Mesenchymal stem cell (in vitro differentiated cells and primary cell): ENCODE measurements at regions not wholly inside any gene's neighbourhood (a gene's known extent, or its start where the extent isn't known, plus 50 kb on each side); places are given as distances from the start of the nearest gene placed in this dataset.
"Not testable (repeated sequence)": the region's sequence is repeated elsewhere in the genome, so short reads cannot be mapped to it uniquely, and the experiment has no call there.

Experiments
- DNase-seq: peaks from one replicate; pipeline ENCODE4 v3.0.0-alpha.2; 2013
- H2AFZ ChIP-seq: one replicate; pipeline ENCODE4 v1.6.1; 2013; ENCODE audit warnings: low read depth, mild to moderate bottlenecking, control low read depth, inconsistent platforms, low read length, moderate library complexity
- H2AK5ac ChIP-seq: 2 replicates; pipeline ENCODE4 v1.6.1; 2013; ENCODE audit warnings: low read length, moderate library complexity, mild to moderate bottlenecking, inconsistent platforms; ENCODE audit not compliant: severe bottlenecking
- H2BK120ac ChIP-seq: one replicate; pipeline ENCODE4 v1.6.1; 2013; ENCODE audit warnings: low read depth, mild to moderate bottlenecking, inconsistent platforms, low read length, moderate library complexity
- H2BK12ac ChIP-seq, 2 experiments: one replicate each; pipeline ENCODE4 v1.6.1; 2013; ENCODE audit warnings: inconsistent platforms in 2 of 2, low read length in 2 of 2, mild to moderate bottlenecking in 2 of 2, moderate library complexity in 2 of 2, control low read depth in 1 of 2
- H2BK15ac ChIP-seq: one replicate; pipeline ENCODE4 v1.6.1; 2013; ENCODE audit warnings: mild to moderate bottlenecking, low read depth, inconsistent platforms; ENCODE audit not compliant: poor library complexity, severe bottlenecking
- H2BK5ac ChIP-seq: 2 replicates; pipeline ENCODE4 v1.6.1; 2013; ENCODE audit warnings: low read depth, mild to moderate bottlenecking, low read length, control low read depth, inconsistent platforms; ENCODE audit not compliant: poor library complexity, severe bottlenecking
- H3K14ac ChIP-seq, 2 experiments: one replicate each; pipeline ENCODE4 v1.6.1; 2013; ENCODE audit warnings: inconsistent platforms in 2 of 2, low read length in 2 of 2, control low read depth in 1 of 2, mild to moderate bottlenecking in 1 of 2, moderate library complexity in 1 of 2
- H3K18ac ChIP-seq, 2 experiments: one replicate each; pipeline ENCODE4 v1.6.1; 2013; ENCODE audit warnings: inconsistent platforms in 2 of 2, low read length in 2 of 2, control low read depth in 1 of 2, low read depth in 1 of 2, mild to moderate bottlenecking in 1 of 2
- H3K23ac ChIP-seq, 2 experiments: one replicate each; pipeline ENCODE4 v1.6.1; 2013; ENCODE audit warnings: inconsistent platforms in 2 of 2, low read length in 2 of 2, mild to moderate bottlenecking in 2 of 2, moderate library complexity in 2 of 2, control low read depth in 1 of 2
- H3K27ac ChIP-seq: 2 replicates; pipeline ENCODE4 v1.5.1; 2013; ENCODE audit warnings: mild to moderate bottlenecking, moderate library complexity, low read length, control low read depth, inconsistent platforms; ENCODE audit not compliant: poor library complexity, severe bottlenecking
- H3K27me3 ChIP-seq, 2 experiments: 2 replicates each; pipeline versions ENCODE4 v1.6.1 to v1.7.0; 2013; ENCODE audit warnings: low read length in 2 of 2, mild to moderate bottlenecking in 2 of 2, moderate library complexity in 2 of 2, control low read depth in 1 of 2, inconsistent platforms in 1 of 2; ENCODE audit not compliant: control insufficient read depth in 1 of 2, insufficient read depth in 1 of 2
- H3K36me3 ChIP-seq, 2 experiments: 2 replicates each; pipeline versions ENCODE4 v1.6.1 to v1.7.0; 2013; ENCODE audit warnings: low read length in 2 of 2, control low read depth in 1 of 2, inconsistent platforms in 1 of 2, low read depth in 1 of 2, mild to moderate bottlenecking in 1 of 2; ENCODE audit not compliant: insufficient read depth in 2 of 2, control insufficient read depth in 1 of 2
- H3K4ac ChIP-seq, 2 experiments: one replicate each; pipeline ENCODE4 v1.6.1; 2013; ENCODE audit warnings: inconsistent platforms in 2 of 2, low read length in 2 of 2, mild to moderate bottlenecking in 2 of 2, moderate library complexity in 2 of 2, control low read depth in 1 of 2, low read depth in 1 of 2
- H3K4me1 ChIP-seq: 2 replicates; pipeline ENCODE4 v1.6.1; 2013; ENCODE audit warnings: low read depth, low read length, control low read depth; ENCODE audit not compliant: control insufficient read depth, insufficient read depth
- H3K4me2 ChIP-seq: 2 replicates; pipeline ENCODE4 v1.6.1; 2013; ENCODE audit warnings: low read length, mild to moderate bottlenecking, inconsistent platforms; ENCODE audit not compliant: poor library complexity, severe bottlenecking
- H3K4me3 ChIP-seq, 2 experiments: 2 replicates each; pipeline versions ENCODE4 v1.5.1 to v1.7.0; 2013; ENCODE audit warnings: low read length in 2 of 2, mild to moderate bottlenecking in 2 of 2, control low read depth in 1 of 2, low read depth in 1 of 2; ENCODE audit not compliant: insufficient read depth in 1 of 2
- H3K79me1 ChIP-seq: replicated peaks from 2 replicates; pipeline ENCODE4 v1.6.1; 2013; ENCODE audit warnings: mild to moderate bottlenecking, control low read depth, low read length, inconsistent platforms; ENCODE audit not compliant: poor library complexity, severe bottlenecking
- H3K9ac ChIP-seq: 2 replicates; pipeline ENCODE4 v1.7.0; 2013; ENCODE audit warnings: mild to moderate bottlenecking, low read length, moderate library complexity
- H3K9me3 ChIP-seq: 2 replicates; pipeline ENCODE4 v1.7.0; 2013; ENCODE audit warnings: mild to moderate bottlenecking, low read length; ENCODE audit not compliant: control insufficient read depth
- H4K8ac ChIP-seq: one replicate; pipeline ENCODE4 v1.6.1; 2013; ENCODE audit warnings: inconsistent platforms, mild to moderate bottlenecking, low read length, moderate library complexity
- H4K91ac ChIP-seq: one replicate; pipeline ENCODE4 v1.6.1; 2013; ENCODE audit warnings: mild to moderate bottlenecking, low read length, inconsistent platforms
- WGBS: methylation state at CpG from one replicate; pipeline ENCODE4 v1.1.7; 2013; ENCODE audit warnings: mixed read lengths; 5-methylcytosine and 5-hydroxymethylcytosine counted together

- no peak overlapping the region for H3K4me2 ChIP-seq
- no peak overlapping the region for H2BK12ac ChIP-seq
- H3K4ac ChIP-seq: no peak overlapping the region
- H3K36me3 ChIP-seq: no peaks in the 10 kb centered on the region
- H3K27ac ChIP-seq: no peak overlapping the region
- no peak overlapping the region for H2BK120ac ChIP-seq
- no peak overlapping the region for H3K4me3 ChIP-seq
- H3K9ac ChIP-seq: no peak overlapping the region
- H4K91ac ChIP-seq: no peak overlapping the region
- no peaks in the 10 kb centered on the region for H3K4me1 ChIP-seq
- H3K9me3 ChIP-seq: no peaks in the 10 kb centered on the region
- peaks cover 3% of the 10 kb centered on the region for H3K79me1 ChIP-seq
- no peak overlapping the region for H2BK5ac ChIP-seq
- no peak overlapping the region for H3K18ac ChIP-seq
- H4K8ac ChIP-seq: no peak overlapping the region
- no peak overlapping the region for H2BK15ac ChIP-seq
- no peaks in the 10 kb centered on the region for H3K27me3 ChIP-seq
- DNase-seq: no peak
- no peak overlapping the region for H3K23ac ChIP-seq
- H3K14ac ChIP-seq: no peak overlapping the region
- no peak overlapping the region for H2AFZ ChIP-seq
- no peak overlapping the region for H2AK5ac ChIP-seq
Measured at GRCh38 chr1:72375226-72375625, 92.9 kb upstream of the NEGR1 start.

- H2BK12ac ChIP-seq: no peak overlapping the region
- H3K4me3 ChIP-seq: no peak overlapping the region
- no peak overlapping the region for H2AFZ ChIP-seq
- no peak overlapping the region for H2BK15ac ChIP-seq
- no peak overlapping the region for H3K9ac ChIP-seq
- H2BK120ac ChIP-seq: no peak overlapping the region
- no peak overlapping the region for H3K14ac ChIP-seq
- H3K18ac ChIP-seq: no peak overlapping the region
- H4K91ac ChIP-seq: no peak overlapping the region
- H4K8ac ChIP-seq: no peak overlapping the region
- no peak overlapping the region for H3K4me2 ChIP-seq
- H3K27ac ChIP-seq: no peak overlapping the region
- H3K23ac ChIP-seq: no peak overlapping the region
- 67% methylated on average over 3 of the region's 3 CpGs for WGBS
- H3K4me1 ChIP-seq: no peaks in the 10 kb centered on the region
- H2BK5ac ChIP-seq: no peak overlapping the region
- no peaks in the 10 kb centered on the region for H3K36me3 ChIP-seq
- H3K4ac ChIP-seq: no peak overlapping the region
- H3K27me3 ChIP-seq: no peaks in the 10 kb centered on the region
- no peak for DNase-seq
- peaks cover 3% of the 10 kb centered on the region for H3K79me1 ChIP-seq
- H2AK5ac ChIP-seq: no peak overlapping the region
- no peaks in the 10 kb centered on the region for H3K9me3 ChIP-seq
Measured at GRCh38 chr1:72371259-72372035, 89.1 kb upstream of the NEGR1 start.

GRCh38 chr1:72370836-72371235 lies 88.5 kb upstream of the NEGR1 start:
- WGBS: 89% methylated on average over 3 of the region's 3 CpGs

GRCh38 chr1:72369069-72369757 lies 86.9 kb upstream of the NEGR1 start:
- no peak overlapping the region for H3K9ac ChIP-seq
- H2BK120ac ChIP-seq: no peak overlapping the region
- H3K18ac ChIP-seq: no peak overlapping the region
- no peaks in the 10 kb centered on the region for H3K9me3 ChIP-seq
- no peak overlapping the region for H4K8ac ChIP-seq
- H4K91ac ChIP-seq: no peak overlapping the region
- peaks cover 3% of the 10 kb centered on the region for H3K79me1 ChIP-seq
- H3K36me3 ChIP-seq: no peaks in the 10 kb centered on the region
- no peak for DNase-seq
- H3K14ac ChIP-seq: no peak overlapping the region
- H3K23ac ChIP-seq: no peak overlapping the region
- no peak overlapping the region for H2BK12ac ChIP-seq
- H2AFZ ChIP-seq: no peak overlapping the region
- H3K27ac ChIP-seq: no peak overlapping the region
- H3K27me3 ChIP-seq: no peaks in the 10 kb centered on the region
- no peak overlapping the region for H3K4me3 ChIP-seq
- no peak overlapping the region for H2BK5ac ChIP-seq
- no peak overlapping the region for H2AK5ac ChIP-seq
- no peak overlapping the region for H2BK15ac ChIP-seq
- H3K4me1 ChIP-seq: no peaks in the 10 kb centered on the region
- no peak overlapping the region for H3K4me2 ChIP-seq
- no CpG with 5 or more reads among the region's 1 CpG for WGBS
- H3K4ac ChIP-seq: no peak overlapping the region

More at GRCh38 chr1:72370836-72371235, 88.5 kb upstream of the NEGR1 start:
- H3K18ac ChIP-seq, H3K27me3 ChIP-seq, H3K9ac ChIP-seq, H3K4ac ChIP-seq, H3K9me3 ChIP-seq, H2BK12ac ChIP-seq, H2AFZ ChIP-seq, H2BK120ac ChIP-seq, H3K27ac ChIP-seq, H4K91ac ChIP-seq, H3K14ac ChIP-seq, H2BK15ac ChIP-seq, H3K79me1 ChIP-seq, H2BK5ac ChIP-seq, H3K36me3 ChIP-seq, H3K4me2 ChIP-seq, DNase-seq, H3K4me3 ChIP-seq, H4K8ac ChIP-seq, H3K23ac ChIP-seq, H3K4me1 ChIP-seq, H2AK5ac ChIP-seq: not testable (repeated sequence)
